Epithelial cell of esophagus (primary cell): ENCODE measurements at regions not wholly inside any gene's neighbourhood (a gene's known extent, or its start where the extent isn't known, plus 50 kb on each side); places are given as distances from the start of the nearest gene placed in this dataset.

Source experiments
- DNase-seq: peaks from one replicate; pipeline ENCODE4 v3.0.0; 2010; ENCODE audit warnings: low read depth
- H3K4me3 ChIP-seq: 2 replicates; pipeline ENCODE4 v1.5.1; 2011; ENCODE audit warnings: mild to moderate bottlenecking, low read length, control low read depth
- TF ChIP-seq, protein P1 (sequence below): IDR thresholded peaks from 2 replicates; pipeline ENCODE4 v1.5.1; 2011; ENCODE audit warnings: low read depth, mild to moderate bottlenecking, low read length, control low read depth, inconsistent platforms; ENCODE audit not compliant: insufficient read depth; ENCODE audit errors: missing control alignments

DNA sequence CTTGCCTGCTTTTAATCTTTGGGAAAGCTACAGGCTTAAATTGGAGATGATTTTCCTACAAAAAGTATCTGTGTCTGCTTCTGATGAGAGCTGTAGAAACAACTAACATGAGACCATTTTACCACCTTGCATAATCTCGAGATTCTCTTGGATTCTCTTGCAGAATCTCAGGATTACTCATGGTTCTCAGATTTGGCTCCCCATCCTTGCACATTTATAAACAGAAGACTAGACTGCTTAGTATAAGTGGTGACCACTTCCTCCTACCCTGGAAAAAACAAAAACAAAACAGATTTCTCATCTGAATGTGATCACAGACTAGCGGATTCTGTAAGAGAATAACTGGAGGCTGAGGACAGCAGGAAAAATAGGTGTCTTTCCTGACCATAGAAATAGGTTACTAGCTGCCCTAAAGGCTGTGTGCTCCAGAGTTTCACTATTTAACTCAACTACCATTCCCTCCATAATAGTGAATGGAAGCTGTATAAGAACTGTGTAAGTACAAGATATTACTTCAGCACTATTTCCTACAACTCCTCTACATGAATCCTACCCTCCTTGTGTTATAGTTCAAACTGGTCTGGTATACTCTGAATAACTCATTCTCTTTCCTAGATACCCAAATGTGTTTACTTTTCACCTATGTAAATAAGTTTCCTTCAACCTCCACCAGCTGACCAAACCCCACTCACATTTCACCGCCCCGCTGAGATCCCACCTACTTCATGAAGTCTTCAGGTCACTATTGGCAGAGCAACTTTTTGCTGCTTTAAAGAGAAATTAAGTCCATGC lies 122.2 kb upstream of the C2CD4B start:
- DNase-seq: no peak
- H3K4me3 ChIP-seq: no peak overlapping the region
- TF ChIP-seq, protein P1, sequence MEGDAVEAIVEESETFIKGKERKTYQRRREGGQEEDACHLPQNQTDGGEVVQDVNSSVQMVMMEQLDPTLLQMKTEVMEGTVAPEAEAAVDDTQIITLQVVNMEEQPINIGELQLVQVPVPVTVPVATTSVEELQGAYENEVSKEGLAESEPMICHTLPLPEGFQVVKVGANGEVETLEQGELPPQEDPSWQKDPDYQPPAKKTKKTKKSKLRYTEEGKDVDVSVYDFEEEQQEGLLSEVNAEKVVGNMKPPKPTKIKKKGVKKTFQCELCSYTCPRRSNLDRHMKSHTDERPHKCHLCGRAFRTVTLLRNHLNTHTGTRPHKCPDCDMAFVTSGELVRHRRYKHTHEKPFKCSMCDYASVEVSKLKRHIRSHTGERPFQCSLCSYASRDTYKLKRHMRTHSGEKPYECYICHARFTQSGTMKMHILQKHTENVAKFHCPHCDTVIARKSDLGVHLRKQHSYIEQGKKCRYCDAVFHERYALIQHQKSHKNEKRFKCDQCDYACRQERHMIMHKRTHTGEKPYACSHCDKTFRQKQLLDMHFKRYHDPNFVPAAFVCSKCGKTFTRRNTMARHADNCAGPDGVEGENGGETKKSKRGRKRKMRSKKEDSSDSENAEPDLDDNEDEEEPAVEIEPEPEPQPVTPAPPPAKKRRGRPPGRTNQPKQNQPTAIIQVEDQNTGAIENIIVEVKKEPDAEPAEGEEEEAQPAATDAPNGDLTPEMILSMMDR: no peak

DNA sequence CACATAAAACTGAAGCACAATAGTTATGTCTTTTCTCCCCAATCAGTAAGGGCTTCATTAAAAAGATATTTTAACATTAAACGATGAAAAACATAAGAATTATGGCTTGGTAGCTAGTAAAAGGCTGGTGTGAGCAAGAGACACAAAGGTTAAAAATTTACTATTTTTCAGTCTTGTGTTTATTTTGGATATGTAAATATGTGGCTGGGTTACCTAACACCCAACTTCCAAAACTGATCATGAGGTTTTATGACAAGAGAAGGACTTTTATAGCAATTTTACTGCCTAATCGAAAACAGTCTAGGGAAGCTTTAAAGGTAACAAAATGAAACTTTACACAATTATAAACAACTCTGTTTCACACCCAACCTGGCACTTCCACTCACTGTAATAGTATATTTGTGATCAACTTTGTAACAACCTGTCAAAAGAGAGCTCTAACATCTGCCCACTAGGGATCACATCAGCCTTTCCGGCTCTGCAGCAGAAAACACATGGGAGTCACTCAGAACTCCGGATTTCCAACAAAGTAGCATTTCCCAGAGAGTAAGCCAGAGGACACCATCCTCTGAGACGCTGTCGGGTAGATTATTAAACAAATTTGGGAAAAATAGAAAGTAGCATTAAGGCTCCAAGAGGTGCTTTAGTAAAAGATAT lies 123.4 kb upstream of the C2CD4B start:
- TF ChIP-seq, protein P1: no peak
- no peak for DNase-seq
- no peak overlapping the region for H3K4me3 ChIP-seq

DNA sequence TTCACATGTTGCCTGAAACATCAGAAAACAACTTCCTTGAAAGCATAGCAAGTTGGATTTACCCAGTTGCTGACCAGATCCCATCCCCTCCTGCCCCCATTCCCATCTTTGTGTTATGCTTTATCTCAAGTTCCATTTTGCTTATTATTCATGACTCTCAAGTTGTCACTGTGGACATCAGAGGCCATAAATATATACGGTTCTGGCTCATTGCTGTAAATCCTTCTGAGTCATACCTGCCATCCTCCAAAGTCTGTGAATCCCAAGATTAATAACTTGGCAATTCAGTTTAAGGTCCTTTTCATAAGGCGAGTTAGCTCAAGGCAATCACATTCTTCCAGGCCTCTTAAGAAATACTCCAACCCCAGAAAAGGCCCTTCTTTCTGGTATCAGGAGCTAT lies 126.2 kb upstream of the C2CD4B start:
- DNase-seq: no peak
- no peak overlapping the region for H3K4me3 ChIP-seq
- TF ChIP-seq, protein P1: no peak

DNA sequence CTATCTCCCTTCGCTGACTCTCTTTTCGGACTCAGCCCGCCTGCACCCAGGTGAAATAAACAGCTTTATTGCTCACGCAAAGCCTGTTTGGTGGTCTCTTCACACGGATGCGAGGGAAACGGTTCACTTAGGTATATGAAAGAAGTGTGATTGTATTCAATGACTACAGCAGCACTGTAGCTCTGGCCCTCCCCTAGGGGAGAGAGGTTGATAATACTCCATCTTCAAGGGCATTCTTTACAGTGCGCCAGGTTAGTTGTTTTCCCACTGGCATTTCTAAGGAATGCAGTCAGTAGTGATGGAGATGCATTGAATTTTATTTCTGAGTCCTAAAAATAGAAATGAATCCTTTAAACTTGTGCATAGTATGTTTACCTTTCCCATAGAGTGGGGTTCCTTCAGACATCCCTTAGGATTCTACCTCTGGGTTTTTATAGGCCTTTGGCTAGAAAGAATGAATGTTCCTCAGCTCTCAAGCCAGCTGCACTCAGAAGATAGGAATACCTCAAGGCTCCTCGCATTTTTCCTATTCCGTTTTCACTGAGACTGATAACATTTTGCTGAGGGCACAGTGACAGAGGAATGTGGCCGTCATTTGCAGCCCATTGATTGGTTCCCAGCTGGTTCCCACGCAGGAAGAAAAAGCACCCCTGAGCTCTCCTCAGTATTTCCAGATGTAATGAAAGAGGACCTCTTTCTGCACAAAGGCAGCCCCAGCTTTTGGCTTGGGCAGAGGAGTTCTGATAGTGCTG lies 131.8 kb upstream of the C2CD4B start:
- H3K4me3 ChIP-seq: no peak overlapping the region
- no peak for DNase-seq
- TF ChIP-seq, protein P1: no peak

DNA sequence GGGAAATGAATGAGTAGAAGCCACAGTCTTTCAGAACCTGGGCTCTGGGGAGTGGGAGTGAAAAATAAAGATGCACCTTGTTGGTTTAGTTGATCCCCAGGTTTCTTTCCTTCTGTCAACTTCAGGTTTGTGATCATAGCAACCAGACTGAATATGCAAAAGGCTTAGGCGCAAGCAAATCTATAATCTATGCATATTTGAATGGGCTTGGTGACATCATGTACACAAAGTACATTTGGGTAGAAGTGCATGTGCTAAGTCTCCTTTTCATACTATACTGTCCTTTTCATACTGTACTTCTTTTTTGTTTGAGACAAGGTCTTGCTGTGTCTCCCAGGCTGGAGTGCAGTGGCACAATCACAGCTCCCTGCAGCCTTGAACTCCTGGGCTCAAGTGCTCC lies 132.4 kb upstream of the C2CD4B start:
- no peak for DNase-seq
- no peak overlapping the region for H3K4me3 ChIP-seq
- TF ChIP-seq, protein P1: no peak

DNA sequence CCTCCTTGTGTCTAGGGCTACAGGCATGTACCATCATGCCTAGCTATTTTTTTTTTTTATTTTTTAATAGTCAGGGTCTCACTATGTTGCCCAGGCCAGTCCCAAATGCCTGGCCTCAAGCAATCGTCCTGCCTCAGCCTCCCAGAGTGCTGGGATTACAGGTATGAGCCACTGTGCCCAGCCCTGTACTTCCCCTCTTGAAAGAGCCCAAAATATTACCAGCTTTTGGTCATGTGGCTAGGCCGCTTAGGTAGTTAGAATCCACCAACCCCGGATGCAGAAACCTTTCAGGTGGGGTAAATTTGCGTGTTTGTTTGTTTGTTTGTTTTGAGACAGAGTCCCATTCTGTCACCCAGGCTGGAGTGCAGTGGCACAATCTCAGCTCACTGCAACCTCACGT lies 132.8 kb upstream of the C2CD4B start:
- TF ChIP-seq, protein P1: no peak
- no peak for DNase-seq
- no peak overlapping the region for H3K4me3 ChIP-seq
